Vagina (tissue), 2 donors: ENCODE measurements at regions not wholly inside any gene's neighbourhood (a gene's known extent, or its start where the extent isn't known, plus 50 kb on each side); places are given as distances from the start of the nearest gene placed in this dataset.

ENCODE experiments used
- CTCF ChIP-seq, 3 experiments: fragments of 450-650 bp in 2 of 3; fragments of 200-600 bp in 1 of 3; sonication (generic) in 1 of 3; IDR thresholded peaks; one replicate each; pipeline ENCODE4 v1.5.1; 2017 to 2019; ENCODE audit warnings: antibody characterized with exemption in 3 of 3, mild to moderate bottlenecking in 2 of 3, moderate library complexity in 2 of 3
- POLR2A ChIP-seq, 2 donors: fragments of 450-650 bp; IDR thresholded peaks; one replicate each; pipeline ENCODE4 v1.6.1; 2017; ENCODE audit warnings: antibody characterized with exemption in 2 of 2, mild to moderate bottlenecking in 2 of 2, moderate library complexity in 2 of 2

- TF ChIP-seq CTCF (IDR thresholded peaks at IDR 0.05) (no peak), POLR2A (IDR thresholded peaks at IDR 0.05) (no peak)
Observed at GRCh38 chr2:175244697-175245096, 63.2 kb upstream of the ATP5MC3 start.
